PC-9 (cell line): ENCODE measurements at regions not wholly inside any gene's neighbourhood (a gene's known extent, or its start where the extent isn't known, plus 50 kb on each side); places are given as distances from the start of the nearest gene placed in this dataset.

Experiments used
- EZH2 ChIP-seq: fragments of 200-600 bp; sonication (generic); IDR thresholded peaks from 2 replicates; pipeline ENCODE4 v1.8.0; 2017; ENCODE audit warnings: antibody characterized with exemption, low read depth
- TF ChIP-seq, protein P1 (sequence below): fragments of 200-600 bp; sonication (generic); conservative IDR thresholded peaks from 2 replicates; pipeline ENCODE4 v1.6.1; 2017; ENCODE audit warnings: mixed run types, antibody characterized with exemption, mild to moderate bottlenecking, moderate library complexity

DNA sequence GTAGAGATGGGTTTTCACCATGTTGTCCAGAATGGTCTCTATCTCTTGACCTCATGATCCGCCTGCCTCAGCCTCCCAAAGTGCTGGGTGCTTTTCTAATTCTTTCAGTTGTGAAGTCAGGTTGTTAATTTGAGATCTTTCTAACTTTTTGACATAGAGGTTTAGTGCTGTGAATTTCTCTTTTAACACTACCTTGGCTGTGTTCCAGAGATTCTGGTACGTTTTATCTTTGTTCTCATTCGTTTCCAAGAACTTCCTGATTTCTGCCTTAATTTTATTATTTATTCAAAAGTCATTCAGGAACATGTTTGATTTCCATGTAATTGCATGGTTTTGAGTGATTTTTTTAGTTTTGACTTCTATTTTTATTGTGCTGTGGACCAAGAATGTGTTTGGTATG, 63.5 kb upstream of the CCDC54 start:
- TF ChIP-seq, protein P1, sequence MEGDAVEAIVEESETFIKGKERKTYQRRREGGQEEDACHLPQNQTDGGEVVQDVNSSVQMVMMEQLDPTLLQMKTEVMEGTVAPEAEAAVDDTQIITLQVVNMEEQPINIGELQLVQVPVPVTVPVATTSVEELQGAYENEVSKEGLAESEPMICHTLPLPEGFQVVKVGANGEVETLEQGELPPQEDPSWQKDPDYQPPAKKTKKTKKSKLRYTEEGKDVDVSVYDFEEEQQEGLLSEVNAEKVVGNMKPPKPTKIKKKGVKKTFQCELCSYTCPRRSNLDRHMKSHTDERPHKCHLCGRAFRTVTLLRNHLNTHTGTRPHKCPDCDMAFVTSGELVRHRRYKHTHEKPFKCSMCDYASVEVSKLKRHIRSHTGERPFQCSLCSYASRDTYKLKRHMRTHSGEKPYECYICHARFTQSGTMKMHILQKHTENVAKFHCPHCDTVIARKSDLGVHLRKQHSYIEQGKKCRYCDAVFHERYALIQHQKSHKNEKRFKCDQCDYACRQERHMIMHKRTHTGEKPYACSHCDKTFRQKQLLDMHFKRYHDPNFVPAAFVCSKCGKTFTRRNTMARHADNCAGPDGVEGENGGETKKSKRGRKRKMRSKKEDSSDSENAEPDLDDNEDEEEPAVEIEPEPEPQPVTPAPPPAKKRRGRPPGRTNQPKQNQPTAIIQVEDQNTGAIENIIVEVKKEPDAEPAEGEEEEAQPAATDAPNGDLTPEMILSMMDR: no peak
- TF ChIP-seq EZH2: no peak
